Chondrocyte (in vitro differentiated cells): ENCODE measurements at regions not wholly inside any gene's neighbourhood (a gene's known extent, or its start where the extent isn't known, plus 50 kb on each side); places are given as distances from the start of the nearest gene placed in this dataset.

ENCODE experiments used
- DNase-seq: peaks from one replicate; pipeline ENCODE4 v3.0.0; 2021; ENCODE audit warnings: mixed read lengths, low spot score
- H3K27ac Mint-ChIP-seq: one replicate; pipeline ENCODE4 v1.8.0; 2021; ENCODE audit warnings: mild to moderate bottlenecking, moderate library complexity, mixed read lengths; ENCODE audit not compliant: unreplicated experiment
- H3K27me3 Mint-ChIP-seq: 2 replicates; pipeline ENCODE4 v1.8.0; 2021; ENCODE audit warnings: low read depth, mixed read lengths
- H3K36me3 Mint-ChIP-seq: 2 replicates; pipeline ENCODE4 v1.8.0; 2021; ENCODE audit warnings: low read depth, mixed read lengths
- H3K4me1 Mint-ChIP-seq: 2 replicates; pipeline ENCODE4 v1.8.0; 2021; ENCODE audit warnings: low read depth, mild to moderate bottlenecking, mixed read lengths
- H3K4me3 Mint-ChIP-seq: one replicate; pipeline ENCODE4 v1.8.0; 2021; ENCODE audit warnings: mild to moderate bottlenecking, moderate library complexity, mixed read lengths; ENCODE audit not compliant: unreplicated experiment
- H3K9me3 Mint-ChIP-seq: 2 replicates; pipeline ENCODE4 v1.8.0; 2021; ENCODE audit warnings: low read depth, mixed read lengths
- TF ChIP-seq, protein P1 (sequence below): fragments of 200-600 bp; sonication (generic); IDR thresholded peaks from 2 replicates; pipeline ENCODE4 v1.5.0; 2021; ENCODE audit warnings: antibody characterized with exemption, mild to moderate bottlenecking, moderate library complexity

DNA sequence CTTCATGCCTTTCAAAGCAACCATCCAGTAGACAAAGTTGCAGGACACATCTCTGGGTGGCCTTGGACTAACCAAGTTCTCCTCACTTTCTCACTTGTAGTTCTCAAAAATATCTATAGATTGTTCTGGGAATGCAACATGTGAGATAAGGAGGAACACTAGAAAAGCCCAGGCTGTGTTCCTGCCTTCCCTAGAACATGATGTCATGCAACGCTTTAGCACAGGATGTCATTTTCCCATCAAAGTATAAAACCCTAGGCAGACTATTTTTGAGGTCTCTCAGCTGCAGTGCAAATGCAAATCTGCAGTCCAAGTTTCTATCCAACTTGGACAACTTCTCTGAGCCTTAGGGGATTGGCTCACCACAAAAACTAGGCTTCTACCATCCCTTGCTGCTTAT, 78.8 kb upstream of the PCDH7 start:
- H3K27ac Mint-ChIP-seq, result no peak overlapping the region
- H3K27me3 Mint-ChIP-seq, result no peaks in the 10 kb centered on the region
- no peak for DNase-seq
- TF ChIP-seq, protein P1, sequence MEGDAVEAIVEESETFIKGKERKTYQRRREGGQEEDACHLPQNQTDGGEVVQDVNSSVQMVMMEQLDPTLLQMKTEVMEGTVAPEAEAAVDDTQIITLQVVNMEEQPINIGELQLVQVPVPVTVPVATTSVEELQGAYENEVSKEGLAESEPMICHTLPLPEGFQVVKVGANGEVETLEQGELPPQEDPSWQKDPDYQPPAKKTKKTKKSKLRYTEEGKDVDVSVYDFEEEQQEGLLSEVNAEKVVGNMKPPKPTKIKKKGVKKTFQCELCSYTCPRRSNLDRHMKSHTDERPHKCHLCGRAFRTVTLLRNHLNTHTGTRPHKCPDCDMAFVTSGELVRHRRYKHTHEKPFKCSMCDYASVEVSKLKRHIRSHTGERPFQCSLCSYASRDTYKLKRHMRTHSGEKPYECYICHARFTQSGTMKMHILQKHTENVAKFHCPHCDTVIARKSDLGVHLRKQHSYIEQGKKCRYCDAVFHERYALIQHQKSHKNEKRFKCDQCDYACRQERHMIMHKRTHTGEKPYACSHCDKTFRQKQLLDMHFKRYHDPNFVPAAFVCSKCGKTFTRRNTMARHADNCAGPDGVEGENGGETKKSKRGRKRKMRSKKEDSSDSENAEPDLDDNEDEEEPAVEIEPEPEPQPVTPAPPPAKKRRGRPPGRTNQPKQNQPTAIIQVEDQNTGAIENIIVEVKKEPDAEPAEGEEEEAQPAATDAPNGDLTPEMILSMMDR, result no peak
- no peaks in the 10 kb centered on the region for H3K36me3 Mint-ChIP-seq
- no peaks in the 10 kb centered on the region for H3K9me3 Mint-ChIP-seq
- H3K4me1 Mint-ChIP-seq, result no peaks in the 10 kb centered on the region
- no peak overlapping the region for H3K4me3 Mint-ChIP-seq

GRCh38 chr4:30642567-30642966, 77.6 kb upstream of the PCDH7 start:
- no peaks in the 10 kb centered on the region for H3K9me3 Mint-ChIP-seq
- no peaks in the 10 kb centered on the region for H3K4me1 Mint-ChIP-seq
- TF ChIP-seq, protein P1, result no peak
- no peaks in the 10 kb centered on the region for H3K27me3 Mint-ChIP-seq
- H3K27ac Mint-ChIP-seq, result no peak overlapping the region
- no peaks in the 10 kb centered on the region for H3K36me3 Mint-ChIP-seq
- DNase-seq, result no peak
- no peak overlapping the region for H3K4me3 Mint-ChIP-seq

DNA sequence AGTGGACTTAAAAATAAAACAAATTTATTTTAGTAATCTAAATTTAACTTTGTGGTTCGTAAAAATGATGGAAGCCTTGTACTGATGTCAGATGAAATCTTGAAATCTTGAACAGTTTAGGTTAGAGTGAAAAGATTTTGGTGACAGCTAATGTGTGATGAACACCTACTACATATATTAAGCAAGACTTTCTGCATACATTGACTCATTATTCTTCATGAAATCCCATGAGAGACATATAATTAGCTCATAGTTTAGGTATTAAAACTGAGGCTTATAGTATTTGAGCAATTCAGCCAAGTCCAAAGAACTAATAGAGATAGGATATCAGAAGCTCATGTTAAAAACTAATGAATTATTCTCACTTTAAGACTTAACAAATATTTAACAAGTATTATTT, 66.9 kb upstream of the PCDH7 start:
- no peaks in the 10 kb centered on the region for H3K36me3 Mint-ChIP-seq
- H3K4me1 Mint-ChIP-seq, result no peaks in the 10 kb centered on the region
- no peak overlapping the region for H3K4me3 Mint-ChIP-seq
- H3K27ac Mint-ChIP-seq, result no peak overlapping the region
- TF ChIP-seq, protein P1, result no peak
- no peaks in the 10 kb centered on the region for H3K27me3 Mint-ChIP-seq
- H3K9me3 Mint-ChIP-seq, result no peaks in the 10 kb centered on the region
- DNase-seq, result no peak

DNA sequence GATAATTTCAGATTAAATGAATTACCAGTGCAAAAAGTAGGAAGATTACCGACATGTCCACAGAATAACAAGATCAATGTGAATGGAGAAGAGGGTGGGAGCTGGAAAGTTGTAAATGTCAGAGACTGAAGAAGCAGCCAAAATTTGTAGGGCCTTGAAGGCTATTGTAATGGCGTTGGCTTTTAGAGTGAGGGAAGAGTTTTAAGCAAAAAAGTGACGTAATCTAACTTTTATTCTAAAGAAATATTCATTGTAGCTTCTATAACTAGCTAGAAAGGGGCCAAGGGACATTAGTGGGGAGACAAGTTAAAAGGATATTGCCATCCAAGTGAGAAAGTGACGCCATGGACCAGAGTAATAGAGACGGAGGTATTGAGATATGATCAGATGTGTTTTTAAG, 63.3 kb upstream of the PCDH7 start:
- Mint-ChIP-seq H3K36me3 (no peaks in the 10 kb centered on the region), H3K4me3 (no peak overlapping the region), H3K27me3 (no peaks in the 10 kb centered on the region), H3K9me3 (no peaks in the 10 kb centered on the region), H3K4me1 (no peaks in the 10 kb centered on the region), H3K27ac (no peak overlapping the region)
- TF ChIP-seq, protein P1, result no peak
- DNase-seq, result no peak

DNA sequence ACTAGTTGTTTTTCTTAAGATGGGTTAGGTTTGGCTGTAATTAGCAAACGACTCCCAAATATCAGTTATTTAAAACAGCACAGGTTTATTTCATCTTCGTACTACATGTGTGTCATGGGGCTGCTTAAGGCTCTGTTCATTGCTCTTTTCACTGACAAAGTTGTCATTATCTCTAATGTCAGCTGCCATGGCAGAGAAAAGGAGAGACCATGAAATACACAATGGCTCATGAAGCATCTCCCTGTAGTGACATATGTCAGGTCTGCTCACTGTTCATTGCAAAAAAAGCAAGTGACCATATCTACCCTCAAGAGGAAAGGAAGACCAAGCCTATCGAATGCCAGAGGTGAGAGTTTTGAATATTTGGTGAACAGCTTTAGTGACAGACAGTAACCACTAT, 52.2 kb upstream of the PCDH7 start:
- no peak overlapping the region for H3K27ac Mint-ChIP-seq
- H3K4me3 Mint-ChIP-seq, result no peak overlapping the region
- H3K36me3 Mint-ChIP-seq, result no peaks in the 10 kb centered on the region
- H3K9me3 Mint-ChIP-seq, result no peaks in the 10 kb centered on the region
- no peaks in the 10 kb centered on the region for H3K27me3 Mint-ChIP-seq
- TF ChIP-seq, protein P1, result no peak
- no peak for DNase-seq
- no peaks in the 10 kb centered on the region for H3K4me1 Mint-ChIP-seq
